Nucleus accumbens (tissue), 56 donors: ENCODE measurements at regions not wholly inside any gene's neighbourhood (a gene's known extent, or its start where the extent isn't known, plus 50 kb on each side); places are given as distances from the start of the nearest gene placed in this dataset.
"Not testable (repeated sequence)": the region's sequence is repeated elsewhere in the genome, so short reads cannot be mapped to it uniquely, and the experiment has no call there.

Experiments used
- DNase-seq, 56 donors: peaks; one replicate each; lab custom pipeline; 2025; lab: John Stamatoyannopoulos, UW

- no peak for DNase-seq
Measured at GRCh38 chr14:71741241-71741640, 191.0 kb upstream of the RGS6 start.

DNA sequence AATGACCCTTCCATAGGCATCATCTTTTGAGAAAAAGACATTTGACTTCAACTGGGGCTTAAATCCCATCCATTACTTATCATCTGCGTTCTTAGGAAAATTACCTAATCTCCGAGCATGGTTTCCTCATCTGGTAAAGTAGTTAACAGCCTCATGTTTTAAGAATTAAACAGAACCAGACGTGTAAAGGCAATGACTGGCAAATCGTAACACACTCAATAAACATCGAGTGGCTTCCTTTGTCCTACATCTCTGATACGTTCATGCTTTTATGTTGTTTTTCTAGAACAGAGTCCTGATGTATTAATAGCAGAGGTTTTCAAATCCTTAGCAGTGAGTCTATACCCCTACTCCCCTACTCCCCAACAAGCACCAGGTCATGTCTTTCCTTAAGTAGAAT, 189.7 kb upstream of the RGS6 start:
- DNase-seq: no peak

DNA sequence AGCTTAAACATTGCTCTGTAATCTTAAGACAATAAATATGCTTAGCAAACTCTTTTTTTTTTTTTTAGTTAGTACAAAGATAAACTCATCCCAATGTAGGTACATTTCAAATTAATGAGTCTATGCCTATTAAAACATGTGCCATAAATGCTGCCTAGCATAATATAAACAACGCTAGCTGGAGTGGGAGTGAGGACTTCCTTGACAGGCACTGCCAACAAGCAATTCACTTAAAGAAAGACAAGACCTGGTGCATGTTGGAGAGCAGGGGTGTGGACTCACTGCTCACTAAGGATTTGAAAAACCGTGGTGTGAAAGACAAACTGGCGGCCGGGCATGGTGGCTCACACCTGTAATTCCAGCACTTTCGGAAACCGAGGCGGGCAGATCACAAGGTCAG, 187.2 kb upstream of the RGS6 start:
- no peak for DNase-seq

- no peak for DNase-seq
Measured at GRCh38 chr14:71748196-71748595, 184.0 kb upstream of the RGS6 start.

- DNase-seq: no peak
Measured at GRCh38 chr14:71749613-71750238, 182.5 kb upstream of the RGS6 start.

DNA sequence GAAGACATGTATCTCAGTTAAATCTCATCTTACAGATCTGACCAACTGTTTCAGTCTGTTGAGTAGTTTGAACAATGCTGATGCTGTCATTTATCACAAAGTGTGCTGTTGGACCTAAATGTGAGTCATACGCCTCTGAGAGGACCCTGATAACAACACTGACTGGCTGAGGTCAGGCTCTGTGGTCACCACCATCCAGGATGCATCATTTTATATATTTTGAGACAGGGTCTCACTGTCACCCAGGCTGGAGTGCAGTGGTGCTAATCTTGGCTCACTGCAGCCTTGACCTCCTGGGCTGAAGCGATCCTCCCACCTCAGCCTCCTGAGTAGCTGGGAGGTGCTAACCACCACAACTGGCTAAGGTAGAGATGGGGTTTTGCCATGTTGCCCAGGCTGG, 181.0 kb upstream of the RGS6 start:
- DNase-seq: no peak

DNA sequence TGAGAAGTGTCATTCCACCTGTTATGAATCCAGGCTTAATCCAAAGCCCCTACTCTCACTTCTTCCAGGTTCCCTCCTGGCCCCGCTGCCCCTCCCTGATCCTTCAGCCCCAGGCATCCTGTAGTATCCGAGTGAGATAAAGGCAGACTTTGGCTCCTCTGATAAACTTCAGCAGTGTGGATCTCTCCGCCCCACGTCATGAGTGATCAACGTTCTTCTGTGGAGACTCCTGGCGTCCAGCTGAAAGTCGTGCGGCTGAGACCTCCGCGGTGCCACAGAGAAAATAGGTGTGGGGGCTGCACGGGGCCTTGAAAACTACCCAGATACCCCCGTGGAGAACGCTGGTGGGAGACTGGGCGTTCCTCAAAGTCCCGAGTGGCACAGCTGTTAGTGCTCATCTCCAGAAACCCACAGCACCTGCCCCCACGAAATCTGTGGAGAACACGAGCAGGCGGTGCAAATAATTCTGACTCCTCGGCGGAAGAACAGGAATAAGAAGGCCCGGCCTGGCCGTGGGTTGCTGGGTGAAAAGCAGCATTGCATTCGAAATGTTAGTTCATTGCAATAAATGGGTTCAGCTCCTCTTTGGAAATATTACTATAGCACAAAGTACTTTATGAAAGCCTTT, 180.0 kb upstream of the RGS6 start:
- peak in 3 of 56 donors; percentile 10 to 18 (median 16) for DNase-seq

DNA sequence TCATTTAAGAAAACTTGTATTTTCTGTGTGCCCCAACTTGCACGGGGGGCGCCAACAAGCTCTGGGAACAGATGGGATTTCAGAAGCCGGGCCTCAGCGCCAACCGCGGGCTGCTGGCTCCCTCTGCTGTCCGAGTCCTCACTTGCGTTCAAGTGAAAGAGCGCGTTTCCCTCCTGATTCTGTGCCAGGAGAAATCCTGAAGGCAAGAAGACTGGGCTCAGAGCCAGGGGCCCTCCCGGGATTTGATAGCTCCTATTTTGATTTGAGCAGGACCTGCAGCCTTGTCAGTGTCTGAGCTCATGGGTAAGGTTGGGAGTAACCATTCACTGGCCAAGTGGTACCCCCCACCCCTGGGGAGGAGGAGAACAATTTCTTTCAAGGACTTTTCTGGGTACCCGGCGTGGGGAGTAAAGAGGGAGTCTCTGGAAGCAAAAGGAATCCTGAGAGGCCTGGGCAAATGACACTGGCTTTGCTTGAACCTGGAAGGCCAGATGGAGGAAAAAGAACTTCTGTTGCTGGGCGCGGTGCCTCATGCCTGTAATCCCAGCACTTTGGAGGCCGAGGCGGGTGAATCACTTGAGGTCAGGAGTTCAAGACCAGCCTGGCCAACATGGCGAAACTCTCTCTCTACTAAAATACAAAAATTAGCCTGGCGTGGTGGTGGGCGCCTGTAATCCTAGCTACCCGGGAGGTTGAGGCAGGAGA, 179.0 kb upstream of the RGS6 start:
- peak in 54 of 56 donors; percentile 17 to 93 (median 68) for DNase-seq

GRCh38 chr14:71753976-71754375, 178.3 kb upstream of the RGS6 start:
- no peak for DNase-seq

- DNase-seq: no peak
Measured at GRCh38 chr14:71754422-71755095, 177.7 kb upstream of the RGS6 start.

GRCh38 chr14:71758229-71758951, 173.8 kb upstream of the RGS6 start:
- DNase-seq: no peak

- no peak for DNase-seq
Measured at GRCh38 chr14:71762575-71762974, 169.7 kb upstream of the RGS6 start.

DNA sequence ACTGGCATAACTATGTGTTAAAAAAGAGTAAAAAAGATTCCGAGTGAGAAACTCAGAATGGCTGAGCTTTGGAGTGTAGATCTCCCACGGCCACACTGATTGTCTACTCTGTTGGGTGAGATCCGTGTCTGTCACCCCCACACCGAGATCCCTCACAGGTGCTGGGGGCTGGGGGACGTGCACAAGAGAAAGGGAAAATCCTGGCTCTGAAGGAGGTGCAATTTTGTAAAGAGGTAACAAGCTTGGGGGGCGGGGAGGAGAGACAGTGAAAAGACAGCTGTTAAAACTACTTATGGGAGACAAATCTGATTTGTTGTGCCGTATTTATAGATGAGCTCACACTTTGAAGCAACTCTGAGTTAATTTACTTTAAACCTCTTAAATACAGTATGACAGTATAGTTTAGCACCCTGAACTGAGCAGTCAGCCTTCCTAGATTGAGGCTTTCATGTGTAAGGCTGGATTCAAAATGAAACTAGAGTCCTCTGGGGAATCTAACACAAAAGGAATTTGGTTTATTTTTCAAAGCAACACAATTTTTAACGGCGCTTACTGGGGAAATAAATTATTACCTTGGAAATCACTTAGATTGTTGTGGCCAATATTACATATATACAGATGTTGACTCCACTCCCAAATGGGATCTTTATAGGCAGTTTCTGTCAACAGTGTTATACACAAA, 167.4 kb upstream of the RGS6 start:
- DNase-seq: no peak

DNA sequence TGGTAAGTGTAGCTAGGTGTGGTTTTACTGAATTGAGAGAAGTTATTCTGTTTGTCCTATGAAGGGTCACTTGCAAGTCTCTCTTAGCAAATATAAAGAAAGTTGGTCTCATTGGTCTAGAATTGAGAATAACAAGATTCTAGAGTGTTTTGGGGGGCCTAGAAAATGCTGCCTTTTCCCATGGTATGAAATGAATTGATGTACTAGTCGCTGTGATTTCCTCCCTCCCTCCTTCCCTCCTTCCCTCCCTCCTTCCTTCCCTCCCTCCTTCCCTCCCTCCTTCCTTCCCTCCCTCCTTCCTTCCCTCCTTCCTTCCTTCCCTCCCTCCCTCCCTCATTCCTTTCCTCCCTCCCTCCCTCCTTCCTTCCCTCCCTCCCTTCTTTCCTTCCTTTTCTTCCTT, 166.7 kb upstream of the RGS6 start:
- DNase-seq: no peak

DNA sequence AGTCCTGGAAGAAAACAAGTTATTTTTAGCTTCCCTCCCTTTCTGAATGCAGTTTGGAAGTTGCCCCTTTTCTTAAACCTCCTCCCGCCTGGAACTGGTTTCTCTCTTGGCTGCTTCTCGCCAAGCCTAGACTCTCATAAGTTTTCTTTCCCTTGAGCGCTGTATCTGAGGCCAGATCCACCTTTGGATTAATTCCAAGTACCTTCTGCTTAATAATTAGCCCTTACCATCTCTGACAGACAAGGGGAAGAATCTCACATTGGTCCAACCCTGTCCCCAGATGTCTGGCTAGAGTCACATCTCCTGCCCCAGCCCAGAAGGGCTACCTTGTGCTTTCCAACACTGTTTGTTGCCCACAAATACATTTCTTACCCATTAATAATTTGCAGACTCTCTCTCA, 161.8 kb upstream of the RGS6 start:
- DNase-seq: no peak

DNA sequence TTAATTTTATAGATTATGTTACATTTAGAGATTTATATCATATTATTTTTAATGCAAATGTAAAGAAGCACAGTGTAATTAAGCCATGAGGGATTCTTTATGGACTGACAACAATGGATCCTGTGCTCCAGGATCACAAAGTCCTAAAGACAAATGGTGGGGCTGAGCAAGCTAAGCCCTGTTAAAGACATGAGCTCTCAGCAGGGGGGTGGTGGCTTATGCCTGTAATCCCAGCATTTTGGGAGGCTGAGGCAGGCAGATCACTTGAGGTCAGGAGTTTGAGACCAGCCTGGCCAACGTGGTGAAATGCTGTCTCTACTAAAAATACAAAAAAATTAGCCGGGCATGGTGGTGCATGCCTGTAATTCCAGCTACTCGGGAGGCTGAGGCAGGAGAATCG, 160.8 kb upstream of the RGS6 start:
- DNase-seq: not testable (repeated sequence)

DNA sequence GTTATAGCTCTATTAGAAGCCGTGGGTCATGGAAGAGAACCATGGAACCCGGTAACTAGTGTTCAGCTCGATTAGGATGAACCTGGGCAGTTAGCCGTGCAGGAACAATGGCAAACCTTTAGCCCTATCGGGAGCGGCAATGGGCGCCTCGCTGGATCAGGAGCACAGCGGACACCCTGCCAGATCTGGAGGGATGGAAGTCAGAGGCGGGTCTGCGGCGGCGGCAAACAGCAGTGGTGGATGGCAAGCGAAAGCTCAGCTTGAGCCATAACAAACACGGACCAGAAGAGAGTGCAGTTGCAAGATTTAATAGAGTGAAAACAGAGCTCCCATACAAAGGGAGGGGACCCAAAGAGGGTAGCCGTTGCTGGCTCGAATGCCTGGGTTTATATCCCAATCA, 160.2 kb upstream of the RGS6 start:
- DNase-seq: not testable (repeated sequence)

DNA sequence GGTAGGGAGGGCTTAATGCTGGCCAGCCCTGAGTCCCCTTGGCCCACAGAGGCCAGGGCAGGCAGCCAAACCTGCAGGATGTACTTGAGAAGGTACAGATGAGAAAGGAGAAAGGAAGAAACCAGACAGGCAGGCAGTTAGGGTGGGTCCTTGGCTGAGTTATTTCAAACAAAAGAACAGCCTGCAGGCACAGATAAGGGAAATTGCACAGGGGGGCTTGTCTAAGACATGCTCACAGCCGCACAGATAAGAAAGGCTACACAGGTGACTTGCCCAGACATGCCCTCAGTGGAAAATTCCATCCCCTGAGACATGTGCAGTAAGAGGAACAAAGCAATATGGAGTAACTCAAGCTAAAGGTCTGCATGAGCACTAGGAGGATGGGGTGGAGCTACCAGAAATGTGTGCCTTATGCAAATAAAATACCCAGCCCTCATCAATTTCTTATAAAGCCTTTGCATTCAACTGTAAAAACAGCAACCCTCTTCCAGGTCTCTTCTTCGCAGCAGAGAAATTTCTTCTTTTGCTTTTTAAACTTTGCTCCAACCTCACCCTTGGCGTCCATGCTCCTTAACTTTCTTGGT, 158.2 kb upstream of the RGS6 start:
- DNase-seq: no peak

- DNase-seq: no peak
Measured at GRCh38 chr14:71776471-71777360, 155.5 kb upstream of the RGS6 start.
